Parathyroid adenoma (tissue), 2 donors: ENCODE measurements at regions not wholly inside any gene's neighbourhood (a gene's known extent, or its start where the extent isn't known, plus 50 kb on each side); places are given as distances from the start of the nearest gene placed in this dataset.
"Not testable (repeated sequence)": the region's sequence is repeated elsewhere in the genome, so short reads cannot be mapped to it uniquely, and the experiment has no call there.

Experiments
- H2AFZ ChIP-seq: fragments of 300-600 bp; sonication (generic); one replicate; pipeline ENCODE4 v1.7.0; 2017; ENCODE audit warnings: antibody characterized with exemption, mild to moderate bottlenecking
- H3K27ac ChIP-seq: fragments of 300-600 bp; sonication (generic); one replicate; pipeline ENCODE4 v1.7.0; 2017
- H3K27me3 ChIP-seq: fragments of 300-600 bp; sonication (generic); one replicate; pipeline ENCODE4 v1.7.0; 2017; ENCODE audit warnings: low read length; ENCODE audit not compliant: control insufficient read depth, insufficient read depth
- H3K36me3 ChIP-seq: fragments of 300-600 bp; sonication (generic); one replicate; pipeline ENCODE4 v1.7.0; 2017; ENCODE audit warnings: low read length; ENCODE audit not compliant: control insufficient read depth, insufficient read depth
- H3K4me1 ChIP-seq: fragments of 300-600 bp; sonication (generic); one replicate; pipeline ENCODE4 v1.7.0; 2017; ENCODE audit warnings: control low read depth
- H3K4me2 ChIP-seq: fragments of 300-600 bp; sonication (generic); one replicate; pipeline ENCODE4 v1.7.0; 2017; ENCODE audit warnings: low read length
- H3K4me3 ChIP-seq: fragments of 300-600 bp; sonication (generic); one replicate; pipeline ENCODE4 v1.7.0; 2017; ENCODE audit warnings: low read depth, low read length
- H3K79me2 ChIP-seq: fragments of 300-600 bp; sonication (generic); one replicate; pipeline ENCODE4 v1.7.0; 2017; ENCODE audit warnings: control low read depth
- H3K9ac ChIP-seq: fragments of 300-600 bp; sonication (generic); one replicate; pipeline ENCODE4 v1.7.0; 2017; ENCODE audit warnings: mild to moderate bottlenecking
- H3K9me3 ChIP-seq: fragments of 300-600 bp; sonication (generic); one replicate; pipeline ENCODE4 v1.7.0; 2017; ENCODE audit warnings: low read length; ENCODE audit not compliant: control insufficient read depth
- CTCF ChIP-seq: fragments of 300-600 bp; sonication (generic); IDR thresholded peaks from one replicate; pipeline ENCODE4 v1.7.0; 2017; ENCODE audit warnings: antibody characterized with exemption, mild to moderate bottlenecking
- donor health status: primary hyperparathyroidism.

GRCh38 chr4:77286906-77287305 is 129.9 kb downstream of the CCNG2 start:
- Histone ChIP-seq H3K27me3 (no peaks in the 10 kb centered on the region), H3K79me2 (no peaks in the 10 kb centered on the region), H3K9ac (no peak overlapping the region), H3K4me1 (no peaks in the 10 kb centered on the region), H2AFZ (no peak overlapping the region), H3K4me2 (no peak overlapping the region), H3K9me3 (no peaks in the 10 kb centered on the region), H3K27ac (no peak overlapping the region), H3K36me3 (no peaks in the 10 kb centered on the region), H3K4me3 (no peak overlapping the region)
- no peak for TF ChIP-seq CTCF

DNA sequence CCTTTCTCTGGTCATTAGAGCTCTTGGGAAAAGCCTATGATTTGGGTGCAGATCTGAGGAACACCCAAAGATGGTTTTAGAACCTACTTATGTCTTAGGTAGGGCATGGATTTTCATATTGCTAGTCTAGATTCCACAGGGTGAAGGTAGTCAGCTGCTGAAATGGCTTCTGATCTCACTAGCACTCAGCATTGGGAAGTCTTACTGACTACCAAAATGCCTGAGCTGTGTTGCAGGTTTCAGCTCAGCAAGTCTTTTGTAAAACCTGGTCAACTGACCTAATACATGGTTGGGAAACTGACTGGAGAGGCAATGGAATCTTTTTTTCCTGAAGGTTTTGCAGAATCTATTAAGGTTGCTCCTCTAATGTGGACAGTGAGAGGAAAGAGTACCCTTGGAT is 136.4 kb downstream of the CCNG2 start:
- TF ChIP-seq CTCF, result no peak
- H3K27me3 ChIP-seq, result no peaks in the 10 kb centered on the region
- no peaks in the 10 kb centered on the region for H3K36me3 ChIP-seq
- no peak overlapping the region for H2AFZ ChIP-seq
- H3K4me2 ChIP-seq, result no peak overlapping the region
- no peak overlapping the region for H3K27ac ChIP-seq
- no peak overlapping the region for H3K4me3 ChIP-seq
- H3K79me2 ChIP-seq, result no peaks in the 10 kb centered on the region
- H3K9me3 ChIP-seq, result no peaks in the 10 kb centered on the region
- no peak overlapping the region for H3K9ac ChIP-seq
- H3K4me1 ChIP-seq, result no peaks in the 10 kb centered on the region

- H2AFZ ChIP-seq, H3K79me2 ChIP-seq, H3K4me3 ChIP-seq, H3K36me3 ChIP-seq, H3K4me1 ChIP-seq, H3K9ac ChIP-seq, H3K27ac ChIP-seq, H3K27me3 ChIP-seq, H3K4me2 ChIP-seq, H3K9me3 ChIP-seq: not testable (repeated sequence)
These were observed 144.0 kb downstream of the CCNG2 start for GRCh38 chr4:77300996-77301395.

GRCh38 chr4:77305766-77306165 is 148.8 kb downstream of the CCNG2 start:
- Histone ChIP-seq H3K9me3 (no peaks in the 10 kb centered on the region), H3K4me1 (no peaks in the 10 kb centered on the region), H3K4me2 (no peak overlapping the region), H3K9ac (no peak overlapping the region), H3K4me3 (no peak overlapping the region), H3K27me3 (no peaks in the 10 kb centered on the region), H3K79me2 (no peaks in the 10 kb centered on the region), H3K27ac (no peak overlapping the region), H3K36me3 (no peaks in the 10 kb centered on the region), H2AFZ (no peak overlapping the region)
- no peak for TF ChIP-seq CTCF

DNA sequence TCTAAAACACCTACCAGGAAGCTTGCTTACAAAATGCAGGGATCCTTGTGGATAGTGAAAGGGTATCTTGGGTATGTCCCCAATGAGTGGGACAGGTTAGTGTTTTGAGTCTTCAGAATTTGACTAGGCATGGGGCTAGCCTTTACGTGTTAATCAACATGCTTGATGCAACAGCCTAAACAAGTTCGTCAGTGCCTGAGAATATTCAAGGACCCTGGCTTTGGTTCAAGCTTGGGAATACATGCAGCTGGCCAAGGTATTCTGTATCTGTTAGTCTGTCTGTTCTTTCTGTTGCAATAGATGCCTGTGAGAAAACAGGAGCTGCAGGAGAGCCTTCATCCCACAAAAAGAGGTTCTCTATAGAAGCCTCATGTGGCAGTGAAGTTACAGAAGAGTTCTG is 149.5 kb downstream of the CCNG2 start:
- H3K27me3 ChIP-seq, result no peaks in the 10 kb centered on the region
- no peak for TF ChIP-seq CTCF
- H3K9me3 ChIP-seq, result no peaks in the 10 kb centered on the region
- no peaks in the 10 kb centered on the region for H3K36me3 ChIP-seq
- no peak overlapping the region for H3K4me3 ChIP-seq
- H3K9ac ChIP-seq, result no peak overlapping the region
- H3K27ac ChIP-seq, result no peak overlapping the region
- H3K4me1 ChIP-seq, result no peaks in the 10 kb centered on the region
- no peak overlapping the region for H3K4me2 ChIP-seq
- H3K79me2 ChIP-seq, result no peaks in the 10 kb centered on the region
- no peak overlapping the region for H2AFZ ChIP-seq
